ENCODE measurements at regions not wholly inside any gene's neighbourhood (a gene's known extent, or its start where the extent isn't known, plus 50 kb on each side); places are given as distances from the start of the nearest gene placed in this dataset.

GRCh38 chr11:127576210-127576609 is 575.6 kb upstream of the KIRREL3 start:
- FAIRE-seq (no peak), DNase-seq (ENCODE audit: low read depth, low spot score) (no peak)
- TF ChIP-seq GATA2 (IDR thresholded peaks at IDR 0.05; ENCODE audit: insufficient read depth, insufficient read length, low read depth, low read length) (no peak), EZH2 (IDR thresholded peaks at IDR 0.05; ENCODE audit: borderline replicate concordance, low read depth, low read length, severe bottlenecking) (no peak), MYC (IDR thresholded peaks at IDR 0.05; ENCODE audit: low read depth, low read length) (no peak), FOS (IDR thresholded peaks at IDR 0.05; ENCODE audit: borderline replicate concordance, insufficient read depth, low read length) (no peak), MAX (IDR thresholded peaks at IDR 0.05; ENCODE audit: insufficient read depth, insufficient read length) (no peak), POLR2AphosphoS5 (IDR thresholded peaks at IDR 0.05; ENCODE audit: insufficient read depth, low read depth, low read length) (no peak), CTCF (IDR thresholded peaks at IDR 0.05; ENCODE audit: extremely low read depth in 1 of 2, insufficient read depth in 1 of 2, low read depth in 1 of 2, low read length in 2 of 2) (no peak), POLR2A (IDR thresholded peaks at IDR 0.05; ENCODE audit: low read depth, low read length) (no peak), JUN (IDR thresholded peaks at IDR 0.05; ENCODE audit: borderline replicate concordance, insufficient read depth, insufficient read length, low read depth) (no peak)
- no peak overlapping the region for H2AFZ ChIP-seq (ENCODE audit: low read depth, low read length)
- ChIA-PET POLR2A (no interaction called here), CTCF (no interaction called here)
- no peak overlapping the region for H3K9ac ChIP-seq (replicated peaks; ENCODE audit: extremely low read depth, insufficient read depth, low read length)
- no peaks in the 10 kb centered on the region for H3K27me3 ChIP-seq (ENCODE audit: control insufficient read depth in 2 of 2, insufficient read depth in 2 of 2, low read length in 2 of 2)
- H3K79me2 ChIP-seq (ENCODE audit: control insufficient read depth, insufficient read depth, low read length) = no peaks in the 10 kb centered on the region
- no peaks in the 10 kb centered on the region for H3K9me1 ChIP-seq (replicated peaks; ENCODE audit: control insufficient read depth, extremely low read depth, insufficient read depth, low read length)
- no peaks in the 10 kb centered on the region for H3K36me3 ChIP-seq (ENCODE audit: control insufficient read depth in 2 of 2, extremely low read depth in 1 of 2, insufficient read depth in 2 of 2, low read length in 2 of 2)
- dilution Hi-C loops (cut with MboI; ENCODE audit: extremely low pct_ligation_motif_present, low sequenced_read_pairs) = no loop called here
- H3K9me3 ChIP-seq (replicated peaks; ENCODE audit: control insufficient read depth, insufficient read depth, low read length) = no peaks in the 10 kb centered on the region
- no TSS peak for BruUV-seq (replicated peaks)
- no peaks in the 10 kb centered on the region for H4K20me1 ChIP-seq (replicated peaks; ENCODE audit: control insufficient read depth, extremely low read depth, insufficient read depth, low read length)
- no peak overlapping the region for H3K27ac ChIP-seq (ENCODE audit: insufficient read depth, low read depth, low read length)
- intact Hi-C loops (cut with micrococcal nuclease) = no loop called here
- H3K4me2 ChIP-seq (ENCODE audit: insufficient read depth, low read length) = no peak overlapping the region
- H3K4me1 ChIP-seq (ENCODE audit: control insufficient read depth, extremely low read depth, insufficient read depth, low read length) = no peaks in the 10 kb centered on the region
- no peak overlapping the region for H3K4me3 ChIP-seq (replicated peaks in 1 of 3; ENCODE audit: insufficient read depth in 1 of 3, low read depth in 1 of 3, low read length in 3 of 3)

Measured in endothelial cell of umbilical vein (primary cell).